ENCODE measurements at regions not wholly inside any gene's neighbourhood (a gene's known extent, or its start where the extent isn't known, plus 50 kb on each side); places are given as distances from the start of the nearest gene placed in this dataset.

- Histone ChIP-seq H3K4me3 (no peak overlapping the region), H2AFZ (ENCODE audit: low read depth, low read length) (no peak overlapping the region), H3K79me2 (ENCODE audit: control insufficient read depth, insufficient read depth, low read length) (no peaks in the 10 kb centered on the region), H3K36me3 (ENCODE audit: control insufficient read depth, insufficient read depth, low read length) (no peaks in the 10 kb centered on the region), H3K9ac (ENCODE audit: insufficient read depth in 1 of 2, low read depth in 2 of 2, low read length in 2 of 2) (no peak overlapping the region), H3K9me3 (replicated peaks; ENCODE audit: control insufficient read depth, insufficient read depth, low read depth, low read length) (no peaks in the 10 kb centered on the region), H3K27ac (ENCODE audit: extremely low read depth, low read depth, low read length) (no peak overlapping the region), H3K4me1 (replicated peaks in 1 of 2; ENCODE audit: control insufficient read depth in 2 of 2, insufficient read depth in 2 of 2, low read length in 2 of 2) (no peaks in the 10 kb centered on the region), H3K4me2 (ENCODE audit: insufficient read depth, low read length) (no peak overlapping the region), H3K27me3 (ENCODE audit: control insufficient read depth in 2 of 2, insufficient read depth in 2 of 2, low read length in 2 of 2) (peaks cover 4 to 69% of the 10 kb centered on the region in 2 experiments; a peak in 4 of 5 replicates), H4K20me1 (replicated peaks; ENCODE audit: control insufficient read depth, insufficient read depth, low read length) (no peaks in the 10 kb centered on the region), H3K9me1 (ENCODE audit: control insufficient read depth, insufficient read depth, low read length) (no peaks in the 10 kb centered on the region)
- no peak for ATAC-seq
- in situ Hi-C loops (cut with MboI): no loop called here
- no peak for FAIRE-seq
- CTCF ChIA-PET (ENCODE audit: low intra/inter-chr PET ratio): no interaction called here
- no TSS peak for BruUV-seq (replicated peaks)
- intact Hi-C loops (cut with micrococcal nuclease): no loop called here
- DNase-seq (ENCODE audit: extremely low read depth in 1 of 4, low spot score in 3 of 4): no peak
- WGBS (ENCODE audit: insufficient coverage, low coverage, missing lambda C conversion rate): 5% methylated on average over 16 of the region's 21 CpGs
- TF ChIP-seq ZBTB12 (CRISPR knock-in tag; IDR thresholded peaks at IDR 0.05) (no peak), ZNF512 (tag; IDR thresholded peaks at IDR 0.05) (no peak), NUFIP1 (IDR thresholded peaks at IDR 0.05; ENCODE audit: partially characterized antibody) (no peak), FOXM1 (IDR thresholded peaks at IDR 0.05; ENCODE audit: low read depth) (no peak), FOXM1 (CRISPR knock-in tag; IDR thresholded peaks at IDR 0.05; ENCODE audit: low read depth) (no peak), ELF1 (tag; IDR thresholded peaks at IDR 0.05) (no peak), SMARCC2 (IDR thresholded peaks at IDR 0.05; ENCODE audit: low read depth) (no peak), SFPQ (IDR thresholded peaks at IDR 0.05; ENCODE audit: low read depth, low read length) (no peak), BRF1 (IDR thresholded peaks at IDR 0.05; ENCODE audit: borderline replicate concordance, extremely low read depth, insufficient read length) (no peak), CBFA2T3 (IDR thresholded peaks at IDR 0.05) (no peak)
- POLR2A ChIA-PET: no interaction called here
Observed at GRCh38 chr17:77744066-77744988, 214.2 kb upstream of the TNRC6C start.
